ENCODE measurements at regions not wholly inside any gene's neighbourhood (a gene's known extent, or its start where the extent isn't known, plus 50 kb on each side); places are given as distances from the start of the nearest gene placed in this dataset.

DNA sequence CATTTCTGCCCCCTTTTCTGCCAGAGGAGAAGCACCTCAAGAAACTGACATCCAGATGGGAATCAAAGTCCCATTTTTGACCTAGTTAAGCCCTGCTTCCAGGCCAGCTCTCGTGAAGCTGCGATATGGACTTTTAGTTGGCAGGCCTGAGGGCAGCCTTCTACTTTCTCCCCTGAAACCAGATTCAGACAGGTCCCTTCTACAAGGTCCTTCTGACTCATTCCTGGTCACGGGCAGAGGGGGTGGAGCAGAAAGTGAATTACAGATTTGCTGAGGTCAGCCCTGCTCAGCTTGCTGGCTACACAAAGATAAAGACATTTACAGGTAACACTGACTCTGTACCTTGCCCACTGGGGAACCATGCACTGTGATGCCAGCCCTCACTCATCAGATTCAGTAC, 52.8 kb upstream of the TUT7 start:
- DNase-seq, result no peak
- no peaks in the 10 kb centered on the region for H3K36me3 ChIP-seq (replicated peaks in 1 of 2; ENCODE audit: control extremely low read depth in 1 of 2, control insufficient read depth in 1 of 2, extremely low read depth in 1 of 2, insufficient read depth in 2 of 2, low read length in 1 of 2)
- no peak overlapping the region for H2AFZ ChIP-seq (ENCODE audit: insufficient read depth, low read depth, low read length, poor library complexity, severe bottlenecking)
- TF ChIP-seq, protein P1, sequence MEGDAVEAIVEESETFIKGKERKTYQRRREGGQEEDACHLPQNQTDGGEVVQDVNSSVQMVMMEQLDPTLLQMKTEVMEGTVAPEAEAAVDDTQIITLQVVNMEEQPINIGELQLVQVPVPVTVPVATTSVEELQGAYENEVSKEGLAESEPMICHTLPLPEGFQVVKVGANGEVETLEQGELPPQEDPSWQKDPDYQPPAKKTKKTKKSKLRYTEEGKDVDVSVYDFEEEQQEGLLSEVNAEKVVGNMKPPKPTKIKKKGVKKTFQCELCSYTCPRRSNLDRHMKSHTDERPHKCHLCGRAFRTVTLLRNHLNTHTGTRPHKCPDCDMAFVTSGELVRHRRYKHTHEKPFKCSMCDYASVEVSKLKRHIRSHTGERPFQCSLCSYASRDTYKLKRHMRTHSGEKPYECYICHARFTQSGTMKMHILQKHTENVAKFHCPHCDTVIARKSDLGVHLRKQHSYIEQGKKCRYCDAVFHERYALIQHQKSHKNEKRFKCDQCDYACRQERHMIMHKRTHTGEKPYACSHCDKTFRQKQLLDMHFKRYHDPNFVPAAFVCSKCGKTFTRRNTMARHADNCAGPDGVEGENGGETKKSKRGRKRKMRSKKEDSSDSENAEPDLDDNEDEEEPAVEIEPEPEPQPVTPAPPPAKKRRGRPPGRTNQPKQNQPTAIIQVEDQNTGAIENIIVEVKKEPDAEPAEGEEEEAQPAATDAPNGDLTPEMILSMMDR (IDR thresholded peaks at IDR 0.05), result no peak
- TF ChIP-seq EZH2 (IDR thresholded peaks at IDR 0.05; ENCODE audit: borderline replicate concordance, insufficient read depth, low read depth, low read length, poor library complexity, severe bottlenecking), result no peak
- ChIA-PET CTCF (no interaction called here), POLR2A (no interaction called here)
- Mint-ChIP-seq H3K27ac (no peak overlapping the region), H3K4me1 (no peaks in the 10 kb centered on the region), H3K4me3 (no peak overlapping the region), H3K27me3 (peaks cover 29% of the 10 kb centered on the region), H3K9me3 (ENCODE audit: insufficient read depth) (no peaks in the 10 kb centered on the region)
- no peak overlapping the region for H3K27ac ChIP-seq (ENCODE audit: low read length in 2 of 2)
- H3K4me1 ChIP-seq (ENCODE audit: control insufficient read depth in 2 of 2, insufficient read depth in 2 of 2, low read length in 2 of 2), result no peaks in the 10 kb centered on the region
- H3K79me2 ChIP-seq (ENCODE audit: control insufficient read depth, insufficient read depth, low read length), result no peaks in the 10 kb centered on the region
- H3K27me3 ChIP-seq (replicated peaks in 1 of 4; ENCODE audit: control extremely low read depth in 1 of 4, control insufficient read depth in 3 of 4, insufficient read depth in 4 of 4, low read length in 3 of 4), result peaks cover 0 to 10% (median 4%) of the 10 kb centered on the region in 4 experiments
- H3K9me3 ChIP-seq (ENCODE audit: control extremely low read depth in 1 of 3, control insufficient read depth in 2 of 3, insufficient read depth in 1 of 3, low read length in 2 of 3), result no peaks in the 10 kb centered on the region
- no peak for ATAC-seq (ENCODE audit: low read depth)
- intact Hi-C loops (cut with micrococcal nuclease), result no loop called here
- no peak overlapping the region for H3K4me3 ChIP-seq (ENCODE audit: control extremely low read depth in 1 of 5, extremely low read depth in 1 of 5, insufficient read depth in 1 of 5, low read depth in 2 of 5, low read length in 4 of 5)
- no peak overlapping the region for H3K9ac ChIP-seq (ENCODE audit: low read length)
- WGBS (ENCODE audit: insufficient coverage), result 88% methylated on average over 2 of the region's 3 CpGs
- no peak overlapping the region for H3K4me2 ChIP-seq (replicated peaks; ENCODE audit: low read depth, low read length, poor library complexity, severe bottlenecking)
- no peaks in the 10 kb centered on the region for H4K20me1 ChIP-seq (ENCODE audit: control insufficient read depth, insufficient read depth, low read length, poor library complexity, severe bottlenecking)

DNA sequence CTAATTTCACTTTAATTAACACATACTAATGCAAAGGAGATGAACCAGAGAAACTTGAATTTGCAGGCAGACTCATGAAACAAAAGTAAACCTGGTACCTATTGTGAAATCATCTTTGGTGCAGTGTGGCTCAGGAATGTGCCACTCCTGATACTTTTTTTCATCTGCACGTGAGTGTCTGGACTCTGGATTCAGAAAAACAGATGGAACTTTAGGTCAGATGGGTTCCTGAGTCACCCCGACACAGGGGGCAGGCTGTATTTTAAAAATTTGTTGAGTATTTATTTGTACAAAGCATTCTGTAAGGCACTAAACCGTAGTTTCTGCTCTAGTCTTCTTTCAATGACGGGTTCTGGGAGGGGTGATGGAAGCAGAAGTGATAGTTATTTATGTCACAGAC, 52.2 kb upstream of the TUT7 start:
- ATAC-seq (ENCODE audit: low read depth), result no peak
- no peaks in the 10 kb centered on the region for H3K4me1 Mint-ChIP-seq
- H3K4me3 Mint-ChIP-seq, result no peak overlapping the region
- Histone ChIP-seq H3K4me1 (ENCODE audit: control insufficient read depth in 2 of 2, insufficient read depth in 2 of 2, low read length in 2 of 2) (no peaks in the 10 kb centered on the region), H3K9me3 (ENCODE audit: control extremely low read depth in 1 of 3, control insufficient read depth in 2 of 3, insufficient read depth in 1 of 3, low read length in 2 of 3) (no peaks in the 10 kb centered on the region), H3K4me3 (ENCODE audit: control extremely low read depth in 1 of 5, extremely low read depth in 1 of 5, insufficient read depth in 1 of 5, low read depth in 2 of 5, low read length in 4 of 5) (no peak overlapping the region), H2AFZ (ENCODE audit: insufficient read depth, low read depth, low read length, poor library complexity, severe bottlenecking) (no peak overlapping the region), H4K20me1 (ENCODE audit: control insufficient read depth, insufficient read depth, low read length, poor library complexity, severe bottlenecking) (no peaks in the 10 kb centered on the region), H3K36me3 (replicated peaks in 1 of 2; ENCODE audit: control extremely low read depth in 1 of 2, control insufficient read depth in 1 of 2, extremely low read depth in 1 of 2, insufficient read depth in 2 of 2, low read length in 1 of 2) (no peaks in the 10 kb centered on the region), H3K4me2 (replicated peaks; ENCODE audit: low read depth, low read length, poor library complexity, severe bottlenecking) (no peak overlapping the region), H3K9ac (ENCODE audit: low read length) (no peak overlapping the region), H3K27me3 (replicated peaks in 1 of 4; ENCODE audit: control extremely low read depth in 1 of 4, control insufficient read depth in 3 of 4, insufficient read depth in 4 of 4, low read length in 3 of 4) (peaks cover 0 to 10% (median 4%) of the 10 kb centered on the region in 4 experiments), H3K79me2 (ENCODE audit: control insufficient read depth, insufficient read depth, low read length) (no peaks in the 10 kb centered on the region), H3K27ac (ENCODE audit: low read length in 2 of 2) (no peak overlapping the region)
- ChIA-PET POLR2A (no interaction called here), CTCF (interaction anchor here (1.8 kb wide), 1 partner anchor 9 kb away, joined by 16 read pairs; no protein-coding TSS in a partner anchor)
- H3K27me3 Mint-ChIP-seq, result peaks cover 29% of the 10 kb centered on the region
- WGBS (ENCODE audit: insufficient coverage), result 92% methylated on average over 4 of the region's 4 CpGs
- DNase-seq, result no peak
- TF ChIP-seq EZH2 (IDR thresholded peaks at IDR 0.05; ENCODE audit: borderline replicate concordance, insufficient read depth, low read depth, low read length, poor library complexity, severe bottlenecking), result no peak
- TF ChIP-seq, protein P1 (IDR thresholded peaks at IDR 0.05), result no peak
- no peaks in the 10 kb centered on the region for H3K9me3 Mint-ChIP-seq (ENCODE audit: insufficient read depth)
- intact Hi-C loops (cut with micrococcal nuclease), result no loop called here
- no peak overlapping the region for H3K27ac Mint-ChIP-seq
